ENCODE measurements at regions not wholly inside any gene's neighbourhood (a gene's known extent, or its start where the extent isn't known, plus 50 kb on each side); places are given as distances from the start of the nearest gene placed in this dataset.
A peak's percentile ranks its signal among the peaks of the same experiment; 100 is the strongest.
"Not testable (repeated sequence)": the region's sequence is repeated elsewhere in the genome, so short reads cannot be mapped to it uniquely, and the experiment has no call there.

GRCh38 chr3:27630885-27631284 lies 91.2 kb downstream of the EOMES start:
- no peak for DNase-seq (ENCODE audit: low spot score)

GRCh38 chr3:27629366-27629765 lies 92.8 kb downstream of the EOMES start:
- DNase-seq (ENCODE audit: low spot score): no peak

GRCh38 chr3:27628026-27628750 lies 93.9 kb downstream of the EOMES start:
- DNase-seq (ENCODE audit: low spot score): no peak

GRCh38 chr3:27626596-27627118 lies 95.5 kb downstream of the EOMES start:
- DNase-seq (ENCODE audit: low spot score): no peak

- DNase-seq (ENCODE audit: low spot score): no peak
These were observed 96.3 kb downstream of the EOMES start for GRCh38 chr3:27625864-27626263.

GRCh38 chr3:27623085-27623753 lies 98.9 kb downstream of the EOMES start:
- DNase-seq (ENCODE audit: low spot score): no peak

- no peak for DNase-seq (ENCODE audit: low spot score)
These were observed 104.6 kb downstream of the EOMES start for GRCh38 chr3:27617552-27617951.

GRCh38 chr3:27616031-27616430 lies 106.1 kb downstream of the EOMES start:
- DNase-seq (ENCODE audit: low spot score): peak; percentile 83

GRCh38 chr3:27615555-27615954 lies 106.6 kb downstream of the EOMES start:
- DNase-seq (ENCODE audit: low spot score): no peak

- DNase-seq (ENCODE audit: low spot score): no peak
These were observed 107.5 kb downstream of the EOMES start for GRCh38 chr3:27614592-27614991.

- DNase-seq (ENCODE audit: low spot score): no peak
These were observed 108.2 kb downstream of the EOMES start for GRCh38 chr3:27613846-27614500.

GRCh38 chr3:27610800-27611525 lies 111.2 kb downstream of the EOMES start:
- no peak for DNase-seq (ENCODE audit: low spot score)

GRCh38 chr3:27607370-27607769 lies 114.8 kb downstream of the EOMES start:
- no peak for DNase-seq (ENCODE audit: low spot score)

- DNase-seq (ENCODE audit: low spot score): no peak
These were observed 115.6 kb downstream of the EOMES start for GRCh38 chr3:27606537-27606936.

GRCh38 chr3:27601311-27601710 lies 117.1 kb upstream of the SLC4A7 start:
- not testable (repeated sequence) for DNase-seq (ENCODE audit: low spot score)

- not testable (repeated sequence) for DNase-seq (ENCODE audit: low spot score)
These were observed 115.6 kb upstream of the SLC4A7 start for GRCh38 chr3:27599741-27600140.

- DNase-seq (ENCODE audit: low spot score): no peak
These were observed 112.7 kb upstream of the SLC4A7 start for GRCh38 chr3:27596921-27597320.

- DNase-seq (ENCODE audit: low spot score): no peak
These were observed 112.2 kb upstream of the SLC4A7 start for GRCh38 chr3:27596334-27596841.

GRCh38 chr3:27594096-27594690 lies 110.0 kb upstream of the SLC4A7 start:
- DNase-seq (ENCODE audit: low spot score): no peak

- no peak for DNase-seq (ENCODE audit: low spot score)
These were observed 109.0 kb upstream of the SLC4A7 start for GRCh38 chr3:27593173-27593572.

All from SK-N-DZ (cell line).